GM21529 (cell line): ENCODE measurements at regions not wholly inside any gene's neighbourhood (a gene's known extent, or its start where the extent isn't known, plus 50 kb on each side); places are given as distances from the start of the nearest gene placed in this dataset.

Experiments
- ATAC-seq: cut with Tn5 transposase; IDR thresholded peaks from one replicate; pipeline ENCODE4 v1.9.1; 2021; ENCODE audit not compliant: unreplicated experiment

- ATAC-seq = no peak
These were observed 335.1 kb upstream of the DCBLD2 start for GRCh38 chr3:99236576-99236975.

GRCh38 chr3:99232696-99233095, 331.2 kb upstream of the DCBLD2 start:
- no peak for ATAC-seq

GRCh38 chr3:99218468-99218867, 317.0 kb upstream of the DCBLD2 start:
- no peak for ATAC-seq

- no peak for ATAC-seq
These were observed 311.5 kb upstream of the DCBLD2 start for GRCh38 chr3:99212969-99213368.

- no peak for ATAC-seq
These were observed 309.8 kb upstream of the DCBLD2 start for GRCh38 chr3:99211309-99211708.

- ATAC-seq = no peak
These were observed 297.5 kb upstream of the DCBLD2 start for GRCh38 chr3:99199021-99199420.

- ATAC-seq = no peak
These were observed 289.7 kb upstream of the DCBLD2 start for GRCh38 chr3:99191186-99191585.

- no peak for ATAC-seq
These were observed 287.4 kb upstream of the DCBLD2 start for GRCh38 chr3:99188936-99189335.

GRCh38 chr3:99186016-99186415, 284.5 kb upstream of the DCBLD2 start:
- no peak for ATAC-seq

- no peak for ATAC-seq
These were observed 274.9 kb upstream of the DCBLD2 start for GRCh38 chr3:99176169-99176964.

- ATAC-seq = no peak
These were observed 273.8 kb upstream of the DCBLD2 start for GRCh38 chr3:99175276-99175812.

GRCh38 chr3:99172736-99173657, 271.5 kb upstream of the DCBLD2 start:
- ATAC-seq = peak; percentile 81

GRCh38 chr3:99171800-99172199, 270.3 kb upstream of the DCBLD2 start:
- no peak for ATAC-seq

- no peak for ATAC-seq
These were observed 269.5 kb upstream of the DCBLD2 start for GRCh38 chr3:99170867-99171517.

- no peak for ATAC-seq
These were observed 265.6 kb upstream of the DCBLD2 start for GRCh38 chr3:99167071-99167470.

GRCh38 chr3:99163314-99163713, 261.8 kb upstream of the DCBLD2 start:
- no peak for ATAC-seq

- ATAC-seq = no peak
These were observed 257.8 kb upstream of the DCBLD2 start for GRCh38 chr3:99159220-99159762.

GRCh38 chr3:99145031-99145430, 243.5 kb upstream of the DCBLD2 start:
- ATAC-seq = no peak

- no peak for ATAC-seq
These were observed 242.0 kb upstream of the DCBLD2 start for GRCh38 chr3:99143493-99143892.

GRCh38 chr3:99134986-99135385, 233.5 kb upstream of the DCBLD2 start:
- no peak for ATAC-seq

- ATAC-seq = no peak
These were observed 230.4 kb upstream of the DCBLD2 start for GRCh38 chr3:99131876-99132275.
